Stimulated activated CD4-positive, alpha-beta T cell treated with anti-CD3 and anti-CD28 coated beads, Interleukin-4, amount 100 ng/mL, for 1 hour (primary cell): ENCODE measurements at regions not wholly inside any gene's neighbourhood (a gene's known extent, or its start where the extent isn't known, plus 50 kb on each side); places are given as distances from the start of the nearest gene placed in this dataset.
"Not testable (repeated sequence)": the region's sequence is repeated elsewhere in the genome, so short reads cannot be mapped to it uniquely, and the experiment has no call there.

Experiments
- DNase-seq: peaks from one replicate; pipeline ENCODE4 v3.0.0-alpha.2; 2020

- no peak for DNase-seq
Measured at GRCh38 chr16:60087530-60087929, 1353.4 kb upstream of the GOT2 start.

GRCh38 chr16:60078819-60079218 lies 1344.7 kb upstream of the GOT2 start:
- not testable (repeated sequence) for DNase-seq

- DNase-seq, result no peak
Measured at GRCh38 chr16:60077861-60078260, 1343.7 kb upstream of the GOT2 start.

- no peak for DNase-seq
Measured at GRCh38 chr16:60074378-60074777, 1340.3 kb upstream of the GOT2 start.

- DNase-seq, result no peak
Measured at GRCh38 chr16:60073376-60073775, 1339.3 kb upstream of the GOT2 start.

GRCh38 chr16:60064026-60064425 lies 1329.9 kb upstream of the GOT2 start:
- DNase-seq, result no peak

GRCh38 chr16:60061396-60061795 lies 1327.3 kb upstream of the GOT2 start:
- no peak for DNase-seq

- no peak for DNase-seq
Measured at GRCh38 chr16:60060731-60061130, 1326.6 kb upstream of the GOT2 start.

GRCh38 chr16:60059141-60059540 lies 1325.0 kb upstream of the GOT2 start:
- no peak for DNase-seq

GRCh38 chr16:60041671-60042070 lies 1307.6 kb upstream of the GOT2 start:
- no peak for DNase-seq

GRCh38 chr16:60031740-60032139 lies 1297.6 kb upstream of the GOT2 start:
- no peak for DNase-seq

- no peak for DNase-seq
Measured at GRCh38 chr16:60027351-60027750, 1293.2 kb upstream of the GOT2 start.

- no peak for DNase-seq
Measured at GRCh38 chr16:60013076-60013475, 1279.0 kb upstream of the GOT2 start.

- DNase-seq, result no peak
Measured at GRCh38 chr16:60001523-60001922, 1267.4 kb upstream of the GOT2 start.

- no peak for DNase-seq
Measured at GRCh38 chr16:59997706-59998105, 1263.6 kb upstream of the GOT2 start.

- no peak for DNase-seq
Measured at GRCh38 chr16:59993101-59993500, 1259.0 kb upstream of the GOT2 start.

- no peak for DNase-seq
Measured at GRCh38 chr16:59991171-59991570, 1257.1 kb upstream of the GOT2 start.

GRCh38 chr16:59988591-59988990 lies 1254.5 kb upstream of the GOT2 start:
- no peak for DNase-seq

- no peak for DNase-seq
Measured at GRCh38 chr16:59975953-59976352, 1241.8 kb upstream of the GOT2 start.

- DNase-seq, result no peak
Measured at GRCh38 chr16:59973966-59974365, 1239.8 kb upstream of the GOT2 start.

- no peak for DNase-seq
Measured at GRCh38 chr16:59971264-59971663, 1237.1 kb upstream of the GOT2 start.

GRCh38 chr16:59964232-59964924 lies 1230.3 kb upstream of the GOT2 start:
- no peak for DNase-seq

- no peak for DNase-seq
Measured at GRCh38 chr16:59959311-59959710, 1225.2 kb upstream of the GOT2 start.

GRCh38 chr16:59950431-59950830 lies 1216.3 kb upstream of the GOT2 start:
- DNase-seq, result no peak

GRCh38 chr16:59944041-59944440 lies 1209.9 kb upstream of the GOT2 start:
- DNase-seq, result not testable (repeated sequence)
